GM21737 (cell line): ENCODE measurements at regions not wholly inside any gene's neighbourhood (a gene's known extent, or its start where the extent isn't known, plus 50 kb on each side); places are given as distances from the start of the nearest gene placed in this dataset.

Experiments used
- ATAC-seq: cut with Tn5 transposase; IDR thresholded peaks from one replicate; pipeline ENCODE4 v1.9.1; 2021; ENCODE audit warnings: mild to moderate bottlenecking, moderate library complexity; ENCODE audit not compliant: unreplicated experiment

DNA sequence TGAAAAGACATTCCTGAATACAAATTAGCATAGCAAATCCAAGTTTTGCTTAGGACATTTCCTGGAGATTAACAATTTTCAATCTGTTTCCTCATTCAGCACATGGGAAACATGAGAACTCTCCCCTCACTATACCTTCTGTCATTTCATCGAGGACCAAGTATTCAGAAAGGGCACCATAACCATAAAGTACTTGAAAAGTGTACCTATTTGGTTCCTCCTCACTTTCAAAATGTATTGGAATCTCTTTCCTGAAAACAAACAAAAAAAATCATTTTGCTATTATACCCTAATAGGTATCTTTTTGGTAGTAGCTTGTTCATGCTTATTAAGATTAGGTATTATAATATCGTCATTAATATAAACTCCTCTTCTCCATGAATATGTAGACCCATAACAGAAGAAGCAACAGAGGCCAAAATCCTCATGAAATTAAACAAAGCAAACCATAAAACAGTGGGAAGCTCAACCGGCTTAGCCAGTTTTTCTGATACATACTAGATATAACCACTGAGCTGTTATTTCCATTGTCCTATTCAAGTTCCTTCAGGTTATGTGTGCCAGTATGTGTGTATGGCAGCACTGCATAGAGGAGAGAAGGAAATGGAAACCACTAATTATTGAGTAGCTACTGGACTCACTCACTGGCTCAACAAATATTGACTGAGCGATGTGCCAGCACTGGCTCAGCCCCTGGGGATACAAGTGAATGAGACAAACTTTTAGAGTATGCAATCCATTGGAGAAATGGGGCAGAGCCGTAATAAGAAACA lies 274.0 kb downstream of the MAFB start:
- no peak for ATAC-seq

DNA sequence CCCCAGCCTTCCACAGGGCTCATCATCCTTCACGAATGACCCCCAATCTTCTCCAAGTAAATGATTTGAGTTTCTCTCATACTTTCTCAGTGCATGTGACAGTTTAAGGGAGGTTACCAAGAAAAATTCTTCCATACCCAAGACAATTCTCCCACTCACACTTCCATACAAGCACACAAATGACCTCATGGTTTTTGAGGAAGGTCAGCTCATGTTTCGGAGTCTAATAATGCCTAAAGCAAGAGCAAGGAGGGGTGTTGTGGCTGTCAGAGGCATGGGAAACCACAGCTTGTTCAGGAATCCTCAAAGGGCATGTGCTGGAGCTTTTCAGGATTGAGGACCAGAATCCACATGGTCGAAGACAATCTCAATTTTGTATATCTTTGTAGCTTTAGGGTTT lies 279.0 kb downstream of the MAFB start:
- ATAC-seq, result no peak

DNA sequence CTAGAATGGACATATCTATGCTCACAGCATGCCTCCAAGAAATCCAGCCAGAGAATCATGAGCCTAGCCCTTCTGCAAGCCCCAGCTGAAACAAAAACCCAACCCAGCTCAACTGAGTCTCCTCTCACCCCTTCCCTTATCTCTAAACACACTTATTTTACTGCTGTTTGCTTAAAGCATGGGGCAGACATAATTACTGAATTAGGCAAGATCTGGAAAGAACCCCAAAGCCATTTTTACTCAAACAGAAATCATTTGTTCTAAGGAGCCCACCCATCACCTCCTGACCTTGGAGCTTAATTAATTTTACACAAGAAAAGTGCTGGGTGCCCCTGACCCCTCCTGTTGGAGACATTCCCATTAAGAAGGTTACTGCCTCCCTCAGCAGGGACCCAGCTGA lies 291.6 kb downstream of the MAFB start:
- ATAC-seq, result no peak

DNA sequence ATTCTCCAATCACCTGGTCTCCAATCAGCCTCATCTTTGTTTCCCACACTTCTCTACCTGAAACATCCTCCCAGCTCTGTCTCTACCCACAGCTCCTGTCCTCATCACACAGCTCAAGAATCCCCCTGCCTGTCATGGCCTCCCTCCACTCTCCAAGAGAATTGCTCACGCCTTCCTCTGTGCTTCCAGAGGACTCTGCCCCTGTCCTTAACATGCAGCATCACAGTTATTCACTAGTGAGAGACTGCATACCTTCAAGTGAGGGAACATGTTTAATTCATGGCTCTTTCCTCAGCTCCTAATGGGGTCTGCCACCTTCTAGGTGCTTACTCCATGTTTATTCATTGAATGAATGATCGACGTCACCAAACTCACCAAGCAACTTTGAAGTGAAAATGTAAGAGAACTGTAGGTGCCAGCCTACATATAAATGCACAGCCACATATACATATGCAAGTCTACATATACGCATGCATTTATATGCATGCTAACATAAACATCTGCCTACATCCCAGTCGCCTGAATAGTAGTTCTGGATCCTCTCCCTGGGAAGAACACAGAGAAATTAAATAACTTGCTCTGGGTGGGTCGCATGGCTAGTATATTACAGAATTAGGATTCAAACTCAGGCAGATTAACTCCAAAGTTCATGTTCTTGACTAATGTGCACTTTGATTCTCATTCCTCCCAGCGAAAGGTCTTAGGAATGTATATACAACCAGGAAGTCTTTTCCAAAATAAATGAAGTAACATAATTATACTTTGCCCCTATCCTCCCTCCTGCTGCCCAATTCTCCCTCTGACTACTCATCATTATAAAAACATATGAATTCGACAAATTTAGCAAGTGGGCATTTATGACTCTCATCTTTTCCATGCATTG lies 295.6 kb downstream of the MAFB start:
- no peak for ATAC-seq

DNA sequence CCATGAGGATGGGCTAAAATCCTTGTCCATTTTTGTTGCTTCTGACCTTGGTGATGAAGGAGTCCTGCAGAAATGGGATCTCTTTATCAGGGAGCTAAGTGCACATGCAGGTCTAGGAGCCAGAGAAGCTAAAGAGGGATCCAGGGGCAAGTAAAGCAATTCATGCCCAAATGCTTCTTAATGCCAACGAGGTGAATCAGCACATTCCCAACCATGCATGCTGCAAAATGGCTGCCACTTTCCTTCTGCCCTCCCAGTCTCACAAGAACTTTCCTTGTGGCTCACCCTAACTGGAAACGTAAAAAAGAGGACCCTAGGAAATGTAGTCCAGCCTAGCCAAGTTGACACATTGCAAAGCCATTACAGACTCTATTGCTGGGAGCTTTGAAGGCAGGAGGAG lies 298.4 kb downstream of the MAFB start:
- ATAC-seq, result no peak

DNA sequence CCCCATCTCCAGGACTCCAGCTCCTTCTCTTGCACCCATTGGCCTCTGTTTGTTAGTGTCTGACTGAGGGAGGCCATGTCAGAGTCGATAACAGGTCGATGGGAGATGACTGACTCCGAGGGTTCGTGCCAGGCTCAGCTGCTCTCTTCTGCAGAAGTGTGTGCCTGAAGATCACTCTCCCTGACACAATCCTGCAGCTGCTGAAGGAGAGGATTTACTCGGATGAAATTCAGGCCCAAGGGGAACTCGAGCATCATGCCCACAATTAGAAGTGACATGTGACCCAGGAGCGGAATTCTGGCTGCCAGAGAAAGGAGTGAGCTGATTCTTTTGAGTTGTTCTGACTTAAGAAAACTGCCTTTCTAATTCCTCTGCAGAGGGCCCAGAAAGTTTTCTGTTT lies 318.2 kb downstream of the MAFB start:
- ATAC-seq, result no peak

DNA sequence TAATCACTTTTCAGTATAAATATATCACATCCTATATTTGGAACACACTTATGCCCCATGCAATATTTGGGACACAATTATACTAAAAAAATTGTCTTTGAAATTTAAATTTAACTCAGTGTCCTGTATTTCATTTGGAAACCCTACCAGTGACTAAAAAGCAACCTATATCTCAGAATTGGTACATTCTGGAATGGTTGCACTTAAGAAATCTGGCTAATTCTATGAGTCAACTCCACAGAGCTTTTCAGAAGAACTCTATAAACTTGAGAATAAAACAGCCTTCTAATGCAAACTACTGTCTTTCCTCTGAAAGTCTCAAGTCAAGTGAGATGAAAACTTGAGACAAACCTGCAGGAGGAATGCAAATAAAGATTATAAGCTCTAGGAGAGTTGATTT lies 320.2 kb downstream of the MAFB start:
- ATAC-seq, result no peak

DNA sequence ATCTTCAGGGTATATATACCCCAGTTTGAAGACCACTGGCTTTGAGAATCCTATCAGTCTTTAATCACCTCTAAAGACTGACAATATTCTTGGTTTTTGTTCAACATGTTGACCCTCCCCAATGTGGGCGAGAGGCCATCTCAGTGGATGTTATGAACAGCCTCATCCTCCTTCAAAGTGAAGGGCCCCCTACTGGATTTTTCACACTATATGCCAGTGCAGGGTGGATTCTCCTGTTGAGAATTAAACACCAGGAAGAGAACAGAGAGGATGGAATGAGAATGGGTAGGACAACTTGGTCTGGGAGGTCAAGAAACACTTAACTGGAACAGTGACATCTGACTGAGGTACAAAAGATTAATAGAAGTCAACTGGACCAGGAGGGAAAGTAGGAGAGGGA lies 327.1 kb downstream of the MAFB start:
- ATAC-seq, result no peak

DNA sequence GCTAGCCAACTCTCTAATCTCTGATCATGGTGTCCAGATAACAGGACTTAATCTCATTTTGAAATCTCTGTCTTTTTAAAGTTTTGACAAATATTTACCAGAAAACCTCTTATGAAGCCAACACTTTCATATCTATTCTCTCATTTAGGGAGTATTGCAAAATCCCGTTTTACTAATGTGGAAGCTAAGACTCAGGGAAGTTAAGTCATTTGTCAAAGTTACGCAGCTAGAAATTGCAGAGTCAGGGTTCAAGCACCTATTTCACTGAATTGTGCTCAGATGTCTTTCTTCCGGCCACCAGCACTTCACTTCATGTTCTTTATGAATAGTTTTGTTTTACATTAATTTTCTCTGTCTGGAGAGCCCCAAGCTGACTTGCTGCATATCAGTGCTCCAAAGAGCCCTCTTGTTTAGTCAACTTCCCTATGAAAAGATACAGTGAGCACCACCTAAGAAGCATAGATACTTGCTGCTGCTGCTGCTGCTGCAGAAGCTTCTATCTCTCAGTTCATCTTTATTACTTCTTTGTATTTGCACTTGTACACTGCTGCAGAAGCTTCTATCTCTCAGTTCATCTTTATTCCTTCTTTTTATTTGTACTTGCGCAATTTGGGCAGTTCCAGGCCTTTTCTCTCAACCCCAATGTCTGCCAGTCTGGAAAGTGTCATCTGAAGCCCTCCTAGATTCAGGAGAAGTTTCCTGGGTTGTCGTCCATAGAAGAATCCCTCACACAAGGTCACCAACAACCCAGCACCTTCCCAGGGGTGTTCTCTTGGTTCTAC lies 329.7 kb downstream of the MAFB start:
- ATAC-seq, result no peak

DNA sequence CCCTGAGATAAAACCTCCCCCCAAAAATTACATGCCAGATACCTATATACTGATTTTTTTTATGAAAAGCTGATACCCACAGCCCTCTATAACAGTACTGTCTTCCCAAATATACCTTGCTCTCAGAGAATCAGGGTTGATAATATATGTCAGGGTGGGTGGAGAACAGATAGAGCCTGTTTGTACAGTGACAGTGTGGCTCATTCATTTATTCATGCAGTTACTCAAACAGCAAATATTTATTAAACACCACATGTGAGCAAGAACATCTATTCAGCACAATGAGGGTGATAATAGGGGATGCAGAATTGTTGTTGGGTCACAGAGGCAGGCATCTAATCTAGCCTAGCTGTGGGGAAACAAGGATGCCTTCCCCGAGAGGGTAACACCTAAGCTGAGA lies 334.2 kb downstream of the MAFB start:
- ATAC-seq, result no peak

DNA sequence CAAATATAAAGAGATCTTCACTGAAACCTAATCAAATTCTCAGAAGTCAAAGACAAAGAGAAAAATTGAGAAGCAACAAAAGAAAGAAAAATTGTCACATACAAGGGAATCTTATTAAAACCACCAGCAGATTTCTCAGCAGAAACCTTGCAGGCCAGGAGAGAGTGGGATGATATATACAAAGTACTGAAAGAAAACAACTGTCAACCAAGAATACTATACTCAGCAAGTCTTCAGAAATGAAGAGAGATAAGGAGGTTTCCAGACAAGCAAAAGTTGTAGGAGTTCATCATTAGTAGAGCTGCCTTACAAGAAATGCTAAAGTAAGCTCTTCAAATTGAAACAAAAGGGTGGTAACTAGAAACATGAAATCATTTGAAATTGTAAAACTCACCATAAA lies 345.6 kb downstream of the MAFB start:
- no peak for ATAC-seq

DNA sequence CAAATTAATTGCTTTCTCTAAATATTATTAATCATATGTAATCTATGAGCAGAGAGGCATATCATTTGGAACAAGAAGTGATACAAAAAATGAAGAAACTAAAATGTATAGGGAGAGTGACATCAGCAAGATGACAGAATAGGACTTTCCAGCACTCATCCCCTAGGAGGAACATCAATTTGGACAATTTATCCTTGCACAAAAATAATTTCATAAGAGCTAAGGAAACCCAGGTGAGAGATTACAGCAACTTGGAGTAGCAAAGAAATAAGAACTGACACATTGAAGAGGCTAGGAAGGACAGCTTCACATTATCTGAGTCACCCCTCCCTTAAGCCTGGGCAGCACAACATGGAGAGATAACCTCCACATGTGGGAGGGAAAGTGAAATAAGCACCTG lies 347.5 kb downstream of the MAFB start:
- no peak for ATAC-seq

DNA sequence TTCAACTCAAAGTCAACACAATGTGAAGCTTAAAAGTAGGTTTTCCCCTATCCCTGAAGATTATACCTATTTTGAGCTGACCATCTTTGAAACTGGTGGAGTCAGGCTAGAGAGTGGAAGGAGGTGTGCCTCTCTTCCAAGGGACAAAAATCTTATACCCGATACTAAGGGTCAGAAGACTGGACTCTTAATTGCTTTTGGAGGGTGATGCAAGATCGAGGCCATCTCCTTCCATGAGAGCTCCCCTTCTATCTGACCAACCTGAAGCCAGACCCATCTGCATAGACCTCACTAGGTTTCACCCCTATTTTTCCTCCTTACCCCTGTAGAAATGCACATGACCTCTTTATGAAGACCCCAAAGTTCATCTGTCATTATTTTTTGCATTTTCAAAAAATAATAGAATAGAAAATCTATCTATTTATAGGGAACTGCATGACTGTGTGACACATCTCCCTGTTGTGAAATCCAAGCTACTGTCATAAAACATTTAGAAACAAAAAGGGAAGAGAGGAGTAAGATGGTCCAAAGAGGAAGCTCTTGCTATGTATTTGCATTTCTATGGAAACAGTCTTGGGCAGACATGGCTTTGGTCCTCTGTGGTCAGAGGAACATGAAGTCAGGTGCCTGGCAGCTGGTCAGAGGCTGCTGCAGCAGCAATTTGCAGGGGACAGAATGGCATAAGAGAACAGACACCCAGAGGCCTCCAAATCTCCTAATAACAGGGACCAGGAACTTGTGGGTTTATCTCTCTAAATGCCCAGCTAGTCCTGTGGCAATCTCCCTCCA lies 349.2 kb downstream of the MAFB start:
- no peak for ATAC-seq

DNA sequence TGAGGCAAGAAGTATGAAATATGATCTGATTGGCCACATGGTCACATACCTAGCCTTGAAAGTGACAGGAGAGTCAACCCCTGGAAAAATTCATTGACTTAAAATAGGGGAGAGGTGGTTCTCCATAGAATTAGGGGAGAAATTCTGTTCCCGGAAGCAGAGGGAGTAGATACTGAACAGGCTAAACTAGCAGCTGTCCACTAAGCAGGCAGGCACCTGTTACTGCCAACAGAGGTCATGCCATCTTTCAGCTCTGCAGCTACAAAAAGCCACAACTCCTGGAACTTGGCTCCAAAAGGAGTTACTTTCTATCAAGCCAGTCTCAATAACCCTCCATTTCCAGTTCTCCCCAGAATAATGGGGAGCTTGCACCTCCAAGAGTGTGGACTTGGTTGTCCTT lies 352.5 kb downstream of the MAFB start:
- ATAC-seq, result no peak

DNA sequence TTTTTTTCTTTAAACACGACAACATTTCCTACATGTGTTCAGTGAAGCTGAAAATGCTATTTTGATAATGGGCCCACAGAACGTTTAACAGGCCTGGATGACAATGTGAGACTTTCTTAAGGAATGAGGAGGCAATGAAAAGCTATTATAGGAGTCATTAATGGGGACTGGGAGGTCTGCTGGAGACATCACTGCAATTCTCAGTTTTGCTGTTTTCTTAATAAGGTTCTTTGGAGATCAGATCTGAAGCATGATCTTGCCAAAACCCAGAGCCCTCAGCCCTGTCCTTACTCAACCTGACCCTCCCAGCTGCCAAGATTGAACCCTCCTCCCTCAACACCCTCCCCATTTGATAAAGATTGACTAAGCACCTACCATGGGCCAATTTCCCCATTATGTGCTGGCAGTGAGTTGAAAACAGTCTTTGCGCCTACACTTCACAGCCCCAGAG lies 353.1 kb downstream of the MAFB start:
- ATAC-seq, result no peak

DNA sequence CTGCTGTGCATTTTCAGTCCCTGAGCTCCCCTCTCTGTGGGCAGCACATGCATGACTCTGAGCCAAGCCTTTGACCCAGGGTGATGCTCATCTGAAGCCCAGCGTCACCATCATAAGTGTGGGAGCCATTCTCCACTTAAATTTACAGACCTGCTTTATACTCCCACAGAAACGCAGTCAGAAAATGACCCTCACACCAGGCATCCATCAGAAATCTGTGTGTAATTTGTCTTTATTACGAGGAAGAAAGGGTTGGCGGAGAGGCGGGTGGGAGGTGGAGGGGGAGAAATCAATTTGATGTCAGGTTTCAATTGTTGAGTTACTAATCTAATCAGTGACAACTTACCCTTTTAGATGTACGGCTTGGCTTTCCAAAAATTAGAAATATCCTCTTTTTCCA lies 353.6 kb downstream of the MAFB start:
- no peak for ATAC-seq

DNA sequence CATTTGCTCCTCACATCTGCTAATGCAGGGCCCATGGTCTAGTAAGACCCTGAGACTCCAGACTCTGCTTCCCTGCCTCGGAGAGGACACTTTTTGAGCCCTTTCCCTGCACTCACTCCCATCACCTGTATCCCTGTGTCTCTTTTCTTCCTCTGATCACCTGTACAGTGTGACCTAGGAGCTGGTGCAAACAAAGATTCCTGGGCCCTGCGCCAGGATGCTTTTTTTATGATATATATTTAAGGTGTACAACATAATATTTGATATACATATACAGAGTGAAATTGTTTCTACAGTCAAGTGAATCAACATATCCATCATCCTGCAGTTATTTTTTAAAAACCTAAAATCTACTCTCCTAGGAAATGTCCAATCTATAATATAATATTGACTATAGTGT lies 355.4 kb downstream of the MAFB start:
- no peak for ATAC-seq

DNA sequence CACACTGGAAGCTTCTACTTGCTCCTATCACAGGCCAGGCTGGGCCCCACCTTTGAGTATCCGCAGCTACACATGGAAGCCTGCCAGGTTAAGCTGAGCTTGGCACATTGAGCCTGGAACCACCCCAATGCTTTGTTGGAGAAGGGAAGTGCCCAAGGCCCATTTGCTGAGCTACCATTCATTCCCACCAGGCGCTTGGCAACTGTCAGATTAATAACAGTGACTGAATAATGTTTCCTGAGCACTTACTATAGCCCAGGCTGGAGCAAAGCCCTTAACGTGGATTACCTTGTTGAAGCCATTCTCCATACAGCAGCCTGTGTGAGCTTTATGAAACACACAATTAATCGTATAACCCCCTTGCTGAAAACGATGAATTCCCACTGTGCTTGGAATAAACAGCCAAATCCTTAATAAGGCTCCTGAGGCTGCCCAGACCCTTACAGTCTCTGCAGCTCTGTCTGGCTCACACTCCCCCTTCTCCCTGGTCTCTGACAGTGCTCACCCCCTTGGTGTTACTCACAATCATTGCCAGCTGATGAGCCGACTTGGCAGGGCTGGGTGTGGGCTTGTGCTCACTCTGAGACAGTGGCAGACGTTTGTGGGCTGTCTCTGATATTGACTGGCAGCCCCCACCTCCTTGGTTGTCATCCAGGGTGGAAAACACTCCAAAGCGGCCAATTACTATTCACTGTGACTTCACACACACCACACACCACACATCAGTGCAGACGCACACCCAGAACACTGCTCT lies 357.1 kb downstream of the MAFB start:
- ATAC-seq, result no peak

DNA sequence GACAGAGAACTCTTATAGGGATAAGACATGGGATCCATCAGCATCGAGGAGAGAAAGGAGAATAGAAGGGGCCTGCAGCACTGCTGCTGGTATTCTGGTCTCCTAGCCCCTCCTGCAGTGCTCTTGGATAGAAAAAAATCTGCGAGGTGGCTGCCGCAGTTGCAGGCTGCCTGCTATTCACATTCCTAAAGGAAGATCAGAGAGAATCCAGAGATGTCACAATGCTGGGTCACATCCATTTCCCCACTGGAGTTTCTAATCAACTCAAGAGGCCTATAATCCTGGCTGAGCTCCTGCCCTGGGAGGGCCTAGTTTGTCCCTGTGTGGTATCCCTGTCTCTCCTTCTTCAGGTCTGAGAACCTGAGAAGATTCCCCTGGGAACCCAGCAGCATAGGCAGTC lies 357.8 kb downstream of the MAFB start:
- no peak for ATAC-seq

DNA sequence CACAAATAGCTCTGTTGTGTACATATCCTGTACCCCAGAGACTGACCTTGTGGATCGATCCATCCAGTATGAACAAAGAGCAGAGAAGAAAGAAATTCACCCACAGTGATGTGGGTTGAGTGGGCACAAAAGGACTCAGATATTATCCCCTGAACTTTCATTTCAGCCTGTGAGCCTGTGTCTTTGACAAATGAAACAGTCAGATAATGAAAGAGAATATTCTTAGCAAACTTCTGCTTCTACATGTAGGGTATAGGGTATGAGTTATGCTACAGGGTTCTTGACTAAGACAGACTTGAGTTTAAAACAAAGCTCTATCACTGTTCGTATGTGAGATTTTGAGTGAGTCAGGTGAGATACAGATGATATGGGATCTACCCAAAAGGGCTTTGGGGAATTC lies 359.7 kb downstream of the MAFB start:
- no peak for ATAC-seq
